ENCODE measurements at regions not wholly inside any gene's neighbourhood (a gene's known extent, or its start where the extent isn't known, plus 50 kb on each side); places are given as distances from the start of the nearest gene placed in this dataset.

GRCh38 chrX:45727761-45728160 is 527.1 kb upstream of the DIPK2B start:
- in situ Hi-C loops (cut with MboI; ENCODE audit: low pct_unique_long_range_greater_than_20kb, low sequenced_read_pairs, unreplicated experiment) = no loop called here
- no peak for DNase-seq (ENCODE audit: low spot score)
- no peak for TF ChIP-seq CTCF (IDR thresholded peaks at IDR 0.05; ENCODE audit: extremely low read depth, insufficient read depth, missing control alignments)

GRCh38 chrX:45722471-45722870 is 521.8 kb upstream of the DIPK2B start:
- no peak for TF ChIP-seq CTCF (IDR thresholded peaks at IDR 0.05; ENCODE audit: extremely low read depth, insufficient read depth, missing control alignments)
- no peak for DNase-seq (ENCODE audit: low spot score)
- in situ Hi-C loops (cut with MboI; ENCODE audit: low pct_unique_long_range_greater_than_20kb, low sequenced_read_pairs, unreplicated experiment) = no loop called here

GRCh38 chrX:45719751-45720501 is 519.2 kb upstream of the DIPK2B start:
- no peak for DNase-seq (ENCODE audit: low spot score)
- TF ChIP-seq CTCF (IDR thresholded peaks at IDR 0.05; ENCODE audit: extremely low read depth, insufficient read depth, missing control alignments) = no peak
- in situ Hi-C loops (cut with MboI; ENCODE audit: low pct_unique_long_range_greater_than_20kb, low sequenced_read_pairs, unreplicated experiment) = no loop called here

GRCh38 chrX:45718676-45719075 is 518.0 kb upstream of the DIPK2B start:
- in situ Hi-C loops (cut with MboI; ENCODE audit: low pct_unique_long_range_greater_than_20kb, low sequenced_read_pairs, unreplicated experiment) = no loop called here
- no peak for DNase-seq (ENCODE audit: low spot score)
- TF ChIP-seq CTCF (IDR thresholded peaks at IDR 0.05; ENCODE audit: extremely low read depth, insufficient read depth, missing control alignments) = no peak

- in situ Hi-C loops (cut with MboI; ENCODE audit: low pct_unique_long_range_greater_than_20kb, low sequenced_read_pairs, unreplicated experiment) = no loop called here
- DNase-seq (ENCODE audit: low spot score) = no peak
- TF ChIP-seq CTCF (IDR thresholded peaks at IDR 0.05; ENCODE audit: extremely low read depth, insufficient read depth, missing control alignments) = no peak
These were observed 516.1 kb upstream of the DIPK2B start for GRCh38 chrX:45716750-45717149.

GRCh38 chrX:45715748-45716147 is 515.1 kb upstream of the DIPK2B start:
- no peak for TF ChIP-seq CTCF (IDR thresholded peaks at IDR 0.05; ENCODE audit: extremely low read depth, insufficient read depth, missing control alignments)
- DNase-seq (ENCODE audit: low spot score) = no peak
- in situ Hi-C loops (cut with MboI; ENCODE audit: low pct_unique_long_range_greater_than_20kb, low sequenced_read_pairs, unreplicated experiment) = no loop called here
